Neural progenitor cell (in vitro differentiated cells): ENCODE measurements at regions not wholly inside any gene's neighbourhood (a gene's known extent, or its start where the extent isn't known, plus 50 kb on each side); places are given as distances from the start of the nearest gene placed in this dataset.

Experiments
- CTCF ChIP-seq: fragments of 200-600 bp; sonication (generic); IDR thresholded peaks from 2 replicates; pipeline ENCODE4 v1.5.1; 2017; ENCODE audit warnings: antibody characterized with exemption, mild to moderate bottlenecking
- EZH2 ChIP-seq: fragments of 200-600 bp; sonication (generic); IDR thresholded peaks from 2 replicates; pipeline ENCODE4 v1.6.1; 2017; ENCODE audit warnings: antibody characterized with exemption, mild to moderate bottlenecking, moderate library complexity

- no peak for TF ChIP-seq CTCF
- no peak for TF ChIP-seq EZH2
Measured at GRCh38 chr2:19753314-19753713, 148.5 kb downstream of the TTC32 start.
